ENCODE measurements at regions not wholly inside any gene's neighbourhood (a gene's known extent, or its start where the extent isn't known, plus 50 kb on each side); places are given as distances from the start of the nearest gene placed in this dataset.

- TF ChIP-seq CTCF (IDR thresholded peaks at IDR 0.05) (no peak), POLR2A (IDR thresholded peaks at IDR 0.05) (no peak)
Observed at GRCh38 chr1:173295391-173295790, 88.3 kb upstream of the TNFSF4 start.
